DMS153 (cell line): ENCODE measurements at regions not wholly inside any gene's neighbourhood (a gene's known extent, or its start where the extent isn't known, plus 50 kb on each side); places are given as distances from the start of the nearest gene placed in this dataset.

ENCODE experiments used
- DNase-seq: peaks from one replicate; lab custom pipeline; 2025; lab: John Stamatoyannopoulos, UW

GRCh38 chr4:15376145-15376544, 51.7 kb upstream of the C1QTNF7 start:
- DNase-seq: no peak

- no peak for DNase-seq
Measured at GRCh38 chr4:15376594-15376993, 51.2 kb upstream of the C1QTNF7 start.
